ENCODE measurements at regions not wholly inside any gene's neighbourhood (a gene's known extent, or its start where the extent isn't known, plus 50 kb on each side); places are given as distances from the start of the nearest gene placed in this dataset.

DNA sequence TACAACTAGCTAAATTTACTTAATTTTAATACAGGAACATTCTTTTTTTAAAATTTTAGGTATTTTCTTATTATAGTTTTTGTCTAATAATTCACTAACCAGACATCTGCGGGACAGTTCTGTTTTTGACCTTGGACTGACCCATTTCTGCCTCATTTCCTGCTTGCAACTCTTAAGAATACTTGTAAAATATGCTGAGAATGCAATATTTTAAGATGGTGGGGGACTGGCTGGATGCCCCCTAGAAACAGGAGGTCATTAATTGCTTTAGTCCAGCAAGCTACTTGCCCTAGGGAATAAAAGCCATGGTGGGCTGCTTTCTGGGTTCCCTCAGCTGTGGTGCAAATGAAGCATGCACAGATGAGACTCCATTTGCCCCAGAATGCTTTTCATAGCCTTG is 2348.4 kb downstream of the PCDH7 start:
- no peak overlapping the region for H3K27ac Mint-ChIP-seq
- POLR2A ChIA-PET (ENCODE audit: partially characterized antibody) = no interaction called here
- no peak overlapping the region for H3K4me3 ChIP-seq (ENCODE audit: low read length in 2 of 2)

GRCh38 chr4:33071535-33071934 is 2351.4 kb downstream of the PCDH7 start:
- POLR2A ChIA-PET (ENCODE audit: partially characterized antibody) = no interaction called here
- H3K4me1 ChIP-seq (ENCODE audit: insufficient read depth, low read length) = no peaks in the 10 kb centered on the region

More for the DNA sequence above, 2348.4 kb downstream of the PCDH7 start:
- Histone ChIP-seq H3K9me3 (ENCODE audit: control insufficient read depth in 1 of 2, low read length in 2 of 2) (no peaks in the 10 kb centered on the region), H3K36me3 (ENCODE audit: insufficient read depth, low read length) (no peaks in the 10 kb centered on the region), H3K4me1 (ENCODE audit: insufficient read depth, low read length) (no peaks in the 10 kb centered on the region), H3K27me3 (ENCODE audit: insufficient read depth, low read length) (no peaks in the 10 kb centered on the region), H3K27ac (ENCODE audit: low read depth, low read length) (no peak overlapping the region)
- peaks cover 2 to 15% (median 8%) of the 10 kb centered on the region in 8 donors for H3K9me3 Mint-ChIP-seq
- no peak overlapping the region for H3K4me3 Mint-ChIP-seq
- CTCF ChIA-PET (ENCODE audit: partially characterized antibody) = no interaction called here
- no peak for DNase-seq
- no peaks in the 10 kb centered on the region for H3K4me1 Mint-ChIP-seq
- intact Hi-C loops (cut with micrococcal nuclease) = no loop called here
- no peaks in the 10 kb centered on the region for H3K36me3 Mint-ChIP-seq
- H3K27me3 Mint-ChIP-seq = no peaks in the 10 kb centered on the region

GRCh38 chr4:33072298-33073089 is 2352.3 kb downstream of the PCDH7 start:
- Mint-ChIP-seq H3K4me3 (no peak overlapping the region), H3K27ac (no peak overlapping the region), H3K36me3 (no peaks in the 10 kb centered on the region), H3K4me1 (no peaks in the 10 kb centered on the region), H3K27me3 (no peaks in the 10 kb centered on the region), H3K9me3 (peaks cover 2 to 11% (median 9%) of the 10 kb centered on the region in 8 donors)
- no peak for DNase-seq
- Histone ChIP-seq H3K4me3 (ENCODE audit: low read length in 2 of 2) (no peak overlapping the region), H3K36me3 (ENCODE audit: insufficient read depth, low read length) (no peaks in the 10 kb centered on the region), H3K9me3 (ENCODE audit: control insufficient read depth in 1 of 2, low read length in 2 of 2) (no peaks in the 10 kb centered on the region), H3K4me1 (ENCODE audit: insufficient read depth, low read length) (no peaks in the 10 kb centered on the region), H3K27ac (ENCODE audit: low read depth, low read length) (no peak overlapping the region), H3K27me3 (ENCODE audit: insufficient read depth, low read length) (no peaks in the 10 kb centered on the region)
- ChIA-PET CTCF (ENCODE audit: partially characterized antibody) (no interaction called here), POLR2A (ENCODE audit: partially characterized antibody) (no interaction called here)
- intact Hi-C loops (cut with micrococcal nuclease) = no loop called here

More at GRCh38 chr4:33071535-33071934, 2351.4 kb downstream of the PCDH7 start:
- Histone ChIP-seq H3K27me3 (ENCODE audit: insufficient read depth, low read length) (no peaks in the 10 kb centered on the region), H3K9me3 (ENCODE audit: control insufficient read depth in 1 of 2, low read length in 2 of 2) (no peaks in the 10 kb centered on the region), H3K36me3 (ENCODE audit: insufficient read depth, low read length) (no peaks in the 10 kb centered on the region), H3K27ac (ENCODE audit: low read depth, low read length) (no peak overlapping the region), H3K4me3 (ENCODE audit: low read length in 2 of 2) (no peak overlapping the region)
- Mint-ChIP-seq H3K9me3 (peaks cover 2 to 11% (median 9%) of the 10 kb centered on the region in 8 donors), H3K27ac (no peak overlapping the region), H3K27me3 (no peaks in the 10 kb centered on the region), H3K36me3 (no peaks in the 10 kb centered on the region), H3K4me3 (no peak overlapping the region), H3K4me1 (no peaks in the 10 kb centered on the region)
- CTCF ChIA-PET (ENCODE audit: partially characterized antibody) = no interaction called here
- no peak for DNase-seq
- intact Hi-C loops (cut with micrococcal nuclease) = no loop called here

DNA sequence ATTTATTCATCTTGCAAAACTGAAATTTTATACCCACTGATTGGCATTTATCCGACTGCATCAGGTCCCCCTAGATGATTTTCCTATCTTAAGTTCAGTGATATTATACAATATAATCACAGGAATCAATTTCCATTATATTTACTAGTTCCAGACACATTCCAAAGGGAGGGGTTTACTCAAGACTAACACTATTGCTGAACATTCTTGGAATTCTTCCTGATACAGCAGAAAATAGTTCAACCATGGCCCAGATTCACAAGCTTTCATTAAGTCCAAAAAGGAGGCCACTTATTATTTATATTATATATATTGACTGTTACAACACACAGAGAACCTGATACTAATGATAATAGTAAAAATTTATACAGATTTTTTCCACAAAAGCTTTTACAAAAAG is 2353.6 kb downstream of the PCDH7 start:
- no peak overlapping the region for H3K27ac Mint-ChIP-seq
- no peaks in the 10 kb centered on the region for H3K36me3 ChIP-seq (ENCODE audit: insufficient read depth, low read length)
- CTCF ChIA-PET (ENCODE audit: partially characterized antibody) = no interaction called here
- H3K4me1 ChIP-seq (ENCODE audit: insufficient read depth, low read length) = no peaks in the 10 kb centered on the region
- H3K9me3 Mint-ChIP-seq = peaks cover 2 to 14% (median 10%) of the 10 kb centered on the region in 8 donors
- H3K4me3 Mint-ChIP-seq = no peak overlapping the region
- H3K27me3 Mint-ChIP-seq = no peaks in the 10 kb centered on the region
- intact Hi-C loops (cut with micrococcal nuclease) = no loop called here
- POLR2A ChIA-PET (ENCODE audit: partially characterized antibody) = no interaction called here
- H3K27ac ChIP-seq (ENCODE audit: low read depth, low read length) = no peak overlapping the region
- H3K27me3 ChIP-seq (ENCODE audit: insufficient read depth, low read length) = no peaks in the 10 kb centered on the region
- no peak overlapping the region for H3K4me3 ChIP-seq (ENCODE audit: low read length in 2 of 2)
- DNase-seq = no peak
- no peaks in the 10 kb centered on the region for H3K36me3 Mint-ChIP-seq
- no peaks in the 10 kb centered on the region for H3K9me3 ChIP-seq (ENCODE audit: control insufficient read depth in 1 of 2, low read length in 2 of 2)
- no peaks in the 10 kb centered on the region for H3K4me1 Mint-ChIP-seq

GRCh38 chr4:33078145-33078544 is 2358.0 kb downstream of the PCDH7 start:
- no peaks in the 10 kb centered on the region for H3K9me3 ChIP-seq (ENCODE audit: control insufficient read depth in 1 of 2, low read length in 2 of 2)
- DNase-seq = no peak
- Mint-ChIP-seq H3K4me3 (no peak overlapping the region), H3K36me3 (no peaks in the 10 kb centered on the region), H3K9me3 (peaks cover 0 to 12% (median 8%) of the 10 kb centered on the region in 8 donors), H3K27ac (no peak overlapping the region), H3K4me1 (no peaks in the 10 kb centered on the region), H3K27me3 (no peaks in the 10 kb centered on the region)
- CTCF ChIA-PET (ENCODE audit: partially characterized antibody) = no interaction called here
- H3K27ac ChIP-seq (ENCODE audit: low read depth, low read length) = no peak overlapping the region
- intact Hi-C loops (cut with micrococcal nuclease) = no loop called here
- no peaks in the 10 kb centered on the region for H3K27me3 ChIP-seq (ENCODE audit: insufficient read depth, low read length)
- POLR2A ChIA-PET (ENCODE audit: partially characterized antibody) = no interaction called here
- no peaks in the 10 kb centered on the region for H3K4me1 ChIP-seq (ENCODE audit: insufficient read depth, low read length)
- H3K4me3 ChIP-seq (ENCODE audit: low read length in 2 of 2) = no peak overlapping the region
- H3K36me3 ChIP-seq (ENCODE audit: insufficient read depth, low read length) = no peaks in the 10 kb centered on the region

DNA sequence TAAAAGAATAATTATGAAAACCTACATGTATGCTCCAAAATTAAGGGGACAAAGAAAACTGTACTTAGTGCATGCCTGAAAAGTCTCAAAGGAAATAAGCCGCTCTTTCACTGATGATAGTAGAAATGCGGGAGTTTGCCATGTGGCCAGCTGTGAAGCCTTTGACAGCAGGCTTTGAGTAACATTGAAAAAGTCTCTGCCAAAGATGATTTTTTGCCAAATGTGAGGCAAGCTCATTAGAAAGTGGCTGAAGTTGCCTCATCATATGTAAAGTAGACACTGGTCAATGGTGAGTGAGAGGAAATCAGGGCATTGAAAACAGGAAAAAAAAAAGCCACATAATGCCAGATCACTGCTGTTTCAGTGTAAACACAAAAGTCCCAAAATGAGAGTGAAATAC is 2360.1 kb downstream of the PCDH7 start:
- no peak overlapping the region for H3K4me3 Mint-ChIP-seq
- no peaks in the 10 kb centered on the region for H3K36me3 Mint-ChIP-seq
- Histone ChIP-seq H3K36me3 (ENCODE audit: insufficient read depth, low read length) (no peaks in the 10 kb centered on the region), H3K9me3 (ENCODE audit: control insufficient read depth in 1 of 2, low read length in 2 of 2) (no peaks in the 10 kb centered on the region), H3K27me3 (ENCODE audit: insufficient read depth, low read length) (no peaks in the 10 kb centered on the region), H3K4me1 (ENCODE audit: insufficient read depth, low read length) (no peaks in the 10 kb centered on the region), H3K27ac (ENCODE audit: low read depth, low read length) (no peak overlapping the region), H3K4me3 (ENCODE audit: low read length in 2 of 2) (no peak overlapping the region)
- no peaks in the 10 kb centered on the region for H3K4me1 Mint-ChIP-seq
- no peaks in the 10 kb centered on the region for H3K27me3 Mint-ChIP-seq
- no peak overlapping the region for H3K27ac Mint-ChIP-seq
- ChIA-PET CTCF (ENCODE audit: partially characterized antibody) (no interaction called here), POLR2A (ENCODE audit: partially characterized antibody) (no interaction called here)
- DNase-seq = no peak
- intact Hi-C loops (cut with micrococcal nuclease) = no loop called here
- peaks cover 0 to 17% (median 8%) of the 10 kb centered on the region in 8 donors for H3K9me3 Mint-ChIP-seq

- Mint-ChIP-seq H3K4me3 (no peak overlapping the region), H3K4me1 (no peaks in the 10 kb centered on the region), H3K36me3 (no peaks in the 10 kb centered on the region), H3K27me3 (no peaks in the 10 kb centered on the region), H3K27ac (no peak overlapping the region), H3K9me3 (peaks cover 0 to 22% (median 6%) of the 10 kb centered on the region in 8 donors)
- H3K4me1 ChIP-seq (ENCODE audit: insufficient read depth, low read length) = no peaks in the 10 kb centered on the region
- intact Hi-C loops (cut with micrococcal nuclease) = no loop called here
- H3K9me3 ChIP-seq (ENCODE audit: control insufficient read depth in 1 of 2, low read length in 2 of 2) = no peaks in the 10 kb centered on the region
- no peak overlapping the region for H3K27ac ChIP-seq (ENCODE audit: low read depth, low read length)
- no peak for DNase-seq
- H3K4me3 ChIP-seq (ENCODE audit: low read length in 2 of 2) = no peak overlapping the region
- CTCF ChIA-PET (ENCODE audit: partially characterized antibody) = no interaction called here
- no peaks in the 10 kb centered on the region for H3K36me3 ChIP-seq (ENCODE audit: insufficient read depth, low read length)
- POLR2A ChIA-PET (ENCODE audit: partially characterized antibody) = no interaction called here
- no peaks in the 10 kb centered on the region for H3K27me3 ChIP-seq (ENCODE audit: insufficient read depth, low read length)
These were observed 2365.5 kb downstream of the PCDH7 start for GRCh38 chr4:33085709-33086108.
